HEK293 (cell line): ENCODE measurements at regions not wholly inside any gene's neighbourhood (a gene's known extent, or its start where the extent isn't known, plus 50 kb on each side); places are given as distances from the start of the nearest gene placed in this dataset.

Experiments used
- ZNF214 ChIP-seq: fragments of 450-650 bp; formaldehyde crosslinking; IDR thresholded peaks from 2 replicates; pipeline ENCODE4 v1.5.1; 2017; ENCODE audit warnings: missing biosample characterization, mild to moderate bottlenecking, missing genetic modification characterization, borderline replicate concordance
- ZNF274 ChIP-seq, 2 experiments: fragments of 200-500 bp in 1 of 2; fragments of 450-650 bp in 1 of 2; sonication (Bioruptor generic) in 1 of 2; formaldehyde crosslinking in 1 of 2; IDR thresholded peaks; 2 replicates each; pipeline versions ENCODE4 v1.5.1 to v1.6.1; 2014 to 2016; ENCODE audit warnings: borderline replicate concordance in 1 of 2, inconsistent platforms in 1 of 2, low read length in 1 of 2, missing biosample characterization in 1 of 2, missing genetic modification characterization in 1 of 2
- ZNF423 ChIP-seq: fragments of 450-650 bp; formaldehyde crosslinking; IDR thresholded peaks from 2 replicates; pipeline ENCODE4 v1.5.1; 2016; ENCODE audit warnings: missing biosample characterization, missing genetic modification characterization
- ZNF76 ChIP-seq: fragments of 450-650 bp; formaldehyde crosslinking; IDR thresholded peaks from 2 replicates; pipeline ENCODE4; 2016; ENCODE audit warnings: low read depth, missing biosample characterization, missing genetic modification characterization, borderline replicate concordance
- TF ChIP-seq, protein P1 (sequence below): fragments of 450-650 bp; formaldehyde crosslinking; IDR thresholded peaks from 2 replicates; pipeline ENCODE4 v1.5.1; 2016; ENCODE audit warnings: missing biosample characterization, missing genetic modification characterization
- TF ChIP-seq, protein P2 (sequence below): fragments of 450-650 bp; formaldehyde crosslinking; IDR thresholded peaks from 2 replicates; pipeline ENCODE4 v1.5.1; 2016; ENCODE audit warnings: missing biosample characterization, missing genetic modification characterization
- TF ChIP-seq, protein P3 (sequence below): fragments of 450-650 bp; formaldehyde crosslinking; IDR thresholded peaks from 2 replicates; pipeline ENCODE4 v1.5.1; 2016; ENCODE audit warnings: missing biosample characterization, missing genetic modification characterization

DNA sequence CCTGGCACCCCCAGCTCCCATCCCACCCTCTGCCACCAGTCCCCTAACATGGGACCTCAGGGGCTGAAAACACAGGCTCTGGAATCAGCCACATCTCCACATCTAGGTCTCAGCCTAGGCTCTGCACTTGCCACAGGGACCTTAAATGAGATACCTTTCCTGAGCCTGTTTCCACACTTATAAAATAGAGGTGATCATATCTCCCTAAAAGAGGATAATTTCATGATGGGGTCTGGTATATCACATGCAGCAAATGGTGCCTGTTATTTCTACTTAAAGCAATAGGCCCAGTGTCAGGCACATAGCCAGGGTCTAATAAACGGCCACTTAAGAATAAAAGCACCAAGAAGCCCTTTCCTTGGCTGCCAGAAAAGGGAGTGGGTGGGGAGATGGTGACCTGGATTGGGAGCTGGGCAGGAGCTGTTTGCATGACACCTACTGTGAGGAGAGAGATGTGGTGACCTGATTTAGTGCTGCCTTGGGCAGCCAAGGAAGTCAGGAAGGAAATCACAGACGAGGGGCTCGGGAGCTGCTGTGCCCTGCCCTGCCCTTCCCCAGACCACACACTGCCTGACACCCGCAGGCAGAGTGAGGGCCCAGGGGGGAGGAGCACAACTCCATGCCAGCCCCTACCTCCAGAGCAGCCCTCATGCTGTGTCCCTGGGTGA is 71.2 kb downstream of the IRF2BPL start:
- TF ChIP-seq, protein P1, sequence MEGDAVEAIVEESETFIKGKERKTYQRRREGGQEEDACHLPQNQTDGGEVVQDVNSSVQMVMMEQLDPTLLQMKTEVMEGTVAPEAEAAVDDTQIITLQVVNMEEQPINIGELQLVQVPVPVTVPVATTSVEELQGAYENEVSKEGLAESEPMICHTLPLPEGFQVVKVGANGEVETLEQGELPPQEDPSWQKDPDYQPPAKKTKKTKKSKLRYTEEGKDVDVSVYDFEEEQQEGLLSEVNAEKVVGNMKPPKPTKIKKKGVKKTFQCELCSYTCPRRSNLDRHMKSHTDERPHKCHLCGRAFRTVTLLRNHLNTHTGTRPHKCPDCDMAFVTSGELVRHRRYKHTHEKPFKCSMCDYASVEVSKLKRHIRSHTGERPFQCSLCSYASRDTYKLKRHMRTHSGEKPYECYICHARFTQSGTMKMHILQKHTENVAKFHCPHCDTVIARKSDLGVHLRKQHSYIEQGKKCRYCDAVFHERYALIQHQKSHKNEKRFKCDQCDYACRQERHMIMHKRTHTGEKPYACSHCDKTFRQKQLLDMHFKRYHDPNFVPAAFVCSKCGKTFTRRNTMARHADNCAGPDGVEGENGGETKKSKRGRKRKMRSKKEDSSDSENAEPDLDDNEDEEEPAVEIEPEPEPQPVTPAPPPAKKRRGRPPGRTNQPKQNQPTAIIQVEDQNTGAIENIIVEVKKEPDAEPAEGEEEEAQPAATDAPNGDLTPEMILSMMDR (tag by site-specific recombination) = no peak
- TF ChIP-seq ZNF423 (tag by site-specific recombination) (no peak), ZNF76 (no peak), ZNF214 (tag by site-specific recombination) (no peak), ZNF274 (IDR thresholded peaks at IDR 0.05; ENCODE audit: low read length) (no peak), ZNF274 (tag by site-specific recombination; IDR thresholded peaks at IDR 0.05; ENCODE audit: borderline replicate concordance) (no peak)
- TF ChIP-seq, protein P2, sequence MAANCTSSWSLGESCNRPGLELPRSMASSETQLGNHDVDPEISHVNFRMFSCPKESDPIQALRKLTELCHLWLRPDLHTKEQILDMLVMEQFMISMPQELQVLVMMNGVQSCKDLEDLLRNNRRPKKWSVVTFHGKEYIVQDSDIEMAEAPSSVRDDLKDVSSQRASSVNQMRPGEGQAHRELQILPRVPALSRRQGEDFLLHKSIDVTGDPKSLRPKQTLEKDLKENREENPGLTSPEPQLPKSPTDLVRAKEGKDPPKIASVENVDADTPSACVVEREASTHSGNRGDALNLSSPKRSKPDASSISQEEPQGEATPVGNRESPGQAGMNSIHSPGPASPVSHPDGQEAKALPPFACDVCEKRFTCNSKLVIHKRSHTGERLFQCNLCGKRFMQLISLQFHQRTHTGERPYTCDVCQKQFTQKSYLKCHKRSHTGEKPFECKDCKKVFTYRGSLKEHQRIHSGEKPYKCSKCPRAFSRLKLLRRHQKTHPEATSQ (tag by site-specific recombination) = no peak
- TF ChIP-seq, protein P3, sequence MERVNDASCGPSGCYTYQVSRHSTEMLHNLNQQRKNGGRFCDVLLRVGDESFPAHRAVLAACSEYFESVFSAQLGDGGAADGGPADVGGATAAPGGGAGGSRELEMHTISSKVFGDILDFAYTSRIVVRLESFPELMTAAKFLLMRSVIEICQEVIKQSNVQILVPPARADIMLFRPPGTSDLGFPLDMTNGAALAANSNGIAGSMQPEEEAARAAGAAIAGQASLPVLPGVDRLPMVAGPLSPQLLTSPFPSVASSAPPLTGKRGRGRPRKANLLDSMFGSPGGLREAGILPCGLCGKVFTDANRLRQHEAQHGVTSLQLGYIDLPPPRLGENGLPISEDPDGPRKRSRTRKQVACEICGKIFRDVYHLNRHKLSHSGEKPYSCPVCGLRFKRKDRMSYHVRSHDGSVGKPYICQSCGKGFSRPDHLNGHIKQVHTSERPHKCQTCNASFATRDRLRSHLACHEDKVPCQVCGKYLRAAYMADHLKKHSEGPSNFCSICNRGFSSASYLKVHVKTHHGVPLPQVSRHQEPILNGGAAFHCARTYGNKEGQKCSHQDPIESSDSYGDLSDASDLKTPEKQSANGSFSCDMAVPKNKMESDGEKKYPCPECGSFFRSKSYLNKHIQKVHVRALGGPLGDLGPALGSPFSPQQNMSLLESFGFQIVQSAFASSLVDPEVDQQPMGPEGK (tag by site-specific recombination) = no peak
